ENCODE measurements at regions not wholly inside any gene's neighbourhood (a gene's known extent, or its start where the extent isn't known, plus 50 kb on each side); places are given as distances from the start of the nearest gene placed in this dataset.

DNA sequence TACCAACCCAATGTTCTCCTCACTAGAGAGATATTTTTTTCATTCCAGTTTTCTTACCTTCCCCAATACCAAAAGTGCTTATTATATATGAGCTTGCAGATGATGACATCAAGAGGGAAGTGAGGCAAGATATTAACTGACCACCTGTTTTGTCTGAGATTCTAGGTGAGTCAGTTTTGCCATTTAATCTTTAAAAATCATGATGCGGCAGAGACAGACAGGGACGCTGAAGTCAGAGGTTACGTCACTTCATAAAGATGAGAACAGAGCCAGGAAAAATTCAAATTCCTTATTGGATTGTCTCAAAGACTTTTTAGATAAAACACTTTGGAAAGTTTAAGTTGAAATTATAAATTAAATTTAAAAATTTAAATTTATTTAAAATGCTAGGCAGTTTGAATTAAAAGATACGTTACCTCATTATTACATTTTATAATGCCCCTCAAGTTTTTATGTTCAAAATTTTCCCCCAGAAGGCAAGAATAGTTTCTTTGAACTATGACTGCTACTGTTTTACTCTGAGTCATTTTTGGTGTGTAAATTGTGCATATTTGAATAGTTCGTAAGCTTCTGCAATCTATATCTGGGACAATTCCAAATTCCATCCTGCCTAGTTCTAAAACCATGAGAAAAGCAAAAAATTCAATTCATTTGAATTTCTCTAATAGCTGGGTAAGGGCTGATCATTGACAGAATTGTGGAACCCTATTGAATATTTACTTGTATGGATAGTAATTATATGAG, 839.6 kb upstream of the GOT2 start:
- TF ChIP-seq TAF1 (IDR thresholded peaks at IDR 0.05; ENCODE audit: borderline replicate concordance, insufficient read depth, low read length): no peak
- TF ChIP-seq, protein P1, sequence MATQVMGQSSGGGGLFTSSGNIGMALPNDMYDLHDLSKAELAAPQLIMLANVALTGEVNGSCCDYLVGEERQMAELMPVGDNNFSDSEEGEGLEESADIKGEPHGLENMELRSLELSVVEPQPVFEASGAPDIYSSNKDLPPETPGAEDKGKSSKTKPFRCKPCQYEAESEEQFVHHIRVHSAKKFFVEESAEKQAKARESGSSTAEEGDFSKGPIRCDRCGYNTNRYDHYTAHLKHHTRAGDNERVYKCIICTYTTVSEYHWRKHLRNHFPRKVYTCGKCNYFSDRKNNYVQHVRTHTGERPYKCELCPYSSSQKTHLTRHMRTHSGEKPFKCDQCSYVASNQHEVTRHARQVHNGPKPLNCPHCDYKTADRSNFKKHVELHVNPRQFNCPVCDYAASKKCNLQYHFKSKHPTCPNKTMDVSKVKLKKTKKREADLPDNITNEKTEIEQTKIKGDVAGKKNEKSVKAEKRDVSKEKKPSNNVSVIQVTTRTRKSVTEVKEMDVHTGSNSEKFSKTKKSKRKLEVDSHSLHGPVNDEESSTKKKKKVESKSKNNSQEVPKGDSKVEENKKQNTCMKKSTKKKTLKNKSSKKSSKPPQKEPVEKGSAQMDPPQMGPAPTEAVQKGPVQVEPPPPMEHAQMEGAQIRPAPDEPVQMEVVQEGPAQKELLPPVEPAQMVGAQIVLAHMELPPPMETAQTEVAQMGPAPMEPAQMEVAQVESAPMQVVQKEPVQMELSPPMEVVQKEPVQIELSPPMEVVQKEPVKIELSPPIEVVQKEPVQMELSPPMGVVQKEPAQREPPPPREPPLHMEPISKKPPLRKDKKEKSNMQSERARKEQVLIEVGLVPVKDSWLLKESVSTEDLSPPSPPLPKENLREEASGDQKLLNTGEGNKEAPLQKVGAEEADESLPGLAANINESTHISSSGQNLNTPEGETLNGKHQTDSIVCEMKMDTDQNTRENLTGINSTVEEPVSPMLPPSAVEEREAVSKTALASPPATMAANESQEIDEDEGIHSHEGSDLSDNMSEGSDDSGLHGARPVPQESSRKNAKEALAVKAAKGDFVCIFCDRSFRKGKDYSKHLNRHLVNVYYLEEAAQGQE (IDR thresholded peaks at IDR 0.05; ENCODE audit: insufficient read depth in 1 of 2, low read depth in 2 of 2, low read length in 2 of 2): no peak

All from PFSK-1 (cell line).